GM12878 (cell line): ENCODE measurements at regions not wholly inside any gene's neighbourhood (a gene's known extent, or its start where the extent isn't known, plus 50 kb on each side); places are given as distances from the start of the nearest gene placed in this dataset.

ENCODE experiments used
- ATAC-seq: fragments of 200-7000 bp; cut with Tn5 transposase; 3 replicates; pipeline ENCODE4 v1.9.1; 2020; ENCODE audit warnings: mild to moderate bottlenecking, moderate library complexity
- BruUV-seq: library from RNA; stranded (reverse); fragments of 400-500 nt; replicated peaks from 2 replicates; lab custom pipeline; 2021; lab: Mats Ljungman, UMichigan
- CTCF ChIA-PET: fragments of 300-600 bp; sonication (Branson Sonifier 250); formaldehyde crosslinking; extraction: SDS; loops from one replicate; lab custom pipeline; 2021; ENCODE audit warnings: inconsistent platforms; lab: Yijun Ruan, JAX
- POLR2A ChIA-PET: fragments of 350-600 bp; formaldehyde crosslinking; extraction: SDS; loops from one replicate; lab custom pipeline; 2021; ENCODE audit warnings: inconsistent platforms; lab: Charles Lee
- RAD21 ChIA-PET: fragments of 300-600 bp; sonication (Branson Sonifier 250); formaldehyde crosslinking; loops from one replicate; lab custom pipeline; 2023; ENCODE audit warnings: antibody characterized with exemption; ENCODE audit not compliant: unreplicated experiment; lab: Charles Lee
- SMC1A ChIA-PET: fragments of 300-600 bp; sonication (Branson Sonifier 250); formaldehyde crosslinking; loops from one replicate; lab custom pipeline; 2023; ENCODE audit not compliant: unreplicated experiment, uncharacterized antibody; lab: Charles Lee
- DNase-seq: peaks from one replicate; pipeline ENCODE4 v3.0.0-alpha.2; 2011; ENCODE audit warnings: low read depth, low spot score
- FAIRE-seq: peaks from 3 replicates; lab custom pipeline; 2011; peaks lifted over from hg19 to GRCh38; lab: Jason Lieb, UNC
- H2AFZ ChIP-seq: 2 replicates; pipeline ENCODE4 v1.6.0; 2011; ENCODE audit warnings: low read depth, low read length, control low read depth; ENCODE audit not compliant: control insufficient read depth
- H3K27ac ChIP-seq: 2 replicates; pipeline ENCODE4 v1.5.1; 2011; ENCODE audit warnings: control low read depth; ENCODE audit not compliant: control insufficient read depth, insufficient read depth
- H3K27me3 ChIP-seq, 2 experiments: replicated peaks in 1 of 2; 2 replicates each; pipeline versions ENCODE4 v1.6.0 to v1.6.1; 2011; ENCODE audit warnings: low read length in 1 of 2; ENCODE audit not compliant: control insufficient read depth in 2 of 2, insufficient read depth in 2 of 2
- H3K36me3 ChIP-seq, 2 experiments: 2 replicates each; pipeline ENCODE4 v1.5.1; 2011; ENCODE audit warnings: low read length in 1 of 2; ENCODE audit not compliant: control insufficient read depth in 2 of 2, insufficient read depth in 2 of 2
- H3K4me1 ChIP-seq: 2 replicates; pipeline ENCODE4 v1.6.1; 2011; ENCODE audit warnings: mild to moderate bottlenecking, low read length, moderate library complexity, mixed read lengths; ENCODE audit not compliant: control insufficient read depth, insufficient read depth
- H3K4me2 ChIP-seq: 2 replicates; pipeline ENCODE4 v1.6.0; 2011; ENCODE audit warnings: control low read depth; ENCODE audit not compliant: control insufficient read depth, insufficient read depth
- H3K4me3 ChIP-seq: fragments of 200-600 bp; sonication (generic); 2 replicates; pipeline ENCODE4 v1.5.1; 2016
- H3K79me2 ChIP-seq: 2 replicates; pipeline ENCODE4 v1.6.0; 2011; ENCODE audit warnings: low read length; ENCODE audit not compliant: control insufficient read depth, insufficient read depth
- H3K9ac ChIP-seq: 2 replicates; pipeline ENCODE4 v1.8.0; 2011; ENCODE audit warnings: low read length, control low read depth, mixed read lengths; ENCODE audit not compliant: control insufficient read depth, insufficient read depth
- H3K9me3 ChIP-seq: replicated peaks from 3 replicates; pipeline ENCODE4 v1.5.1; 2011; ENCODE audit warnings: mild to moderate bottlenecking, low read length; ENCODE audit not compliant: control insufficient read depth, insufficient read depth
- H4K20me1 ChIP-seq: 2 replicates; pipeline ENCODE4 v1.6.0; 2011; ENCODE audit not compliant: control insufficient read depth, insufficient read depth
- CBX5 ChIP-seq: sonication (generic); IDR thresholded peaks from 2 replicates; pipeline ENCODE4 v1.6.1; 2016; ENCODE audit warnings: low read depth, moderate library complexity, mild to moderate bottlenecking, inconsistent platforms
- CEBPB ChIP-seq, 2 experiments: fragments of 150-350 bp in 1 of 2; IDR thresholded peaks; 2 replicates each; pipeline ENCODE4 v1.6.1; 2012 to 2014; ENCODE audit warnings: low read depth in 2 of 2, low read length in 2 of 2, borderline replicate concordance in 1 of 2, inconsistent platforms in 1 of 2
- CREM ChIP-seq: IDR thresholded peaks from 2 replicates; pipeline ENCODE4 v1.6.1; 2014; ENCODE audit warnings: antibody characterized with exemption, low read depth
- ETV6 ChIP-seq, 2 experiments: fragments of 450-650 bp in 1 of 2; IDR thresholded peaks in 1 of 2; conservative IDR thresholded peaks in 1 of 2; 2 replicates each; pipeline ENCODE4 v1.6.1; 2014; ENCODE audit warnings: antibody characterized with exemption in 1 of 2, borderline replicate concordance in 1 of 2, low read depth in 1 of 2, mild to moderate bottlenecking in 1 of 2, moderate library complexity in 1 of 2
- EZH2 ChIP-seq: IDR thresholded peaks from 2 replicates; pipeline ENCODE4 v1.6.1; 2012; ENCODE audit warnings: low read depth, mild to moderate bottlenecking, control low read depth, inconsistent platforms, low read length, borderline replicate concordance; ENCODE audit not compliant: control insufficient read depth
- GATAD2B ChIP-seq: fragments of 450-650 bp; conservative IDR thresholded peaks from 2 replicates; pipeline ENCODE4 v1.6.1; 2017; ENCODE audit warnings: low read depth, mild to moderate bottlenecking, moderate library complexity
- KAT2A ChIP-seq: conservative IDR thresholded peaks from 2 replicates; pipeline ENCODE4 v1.6.1; 2011; ENCODE audit warnings: low read depth, low read length; ENCODE audit not compliant: control insufficient read depth
- LARP7 ChIP-seq: fragments of 450-650 bp; IDR thresholded peaks from 2 replicates; pipeline ENCODE4 v1.6.1; 2017; ENCODE audit warnings: mild to moderate bottlenecking
- NFXL1 ChIP-seq: fragments of 450-650 bp; IDR thresholded peaks from 2 replicates; pipeline ENCODE4 v1.6.1; 2017; ENCODE audit warnings: antibody characterized with exemption, mild to moderate bottlenecking, borderline replicate concordance
- POLR2A ChIP-seq: IDR thresholded peaks from 2 replicates; pipeline ENCODE4 v1.6.1; 2011; ENCODE audit warnings: low read depth, mild to moderate bottlenecking, low read length
- RAD21 ChIP-seq: IDR thresholded peaks from 2 replicates; pipeline ENCODE4 v1.6.1; 2011; ENCODE audit warnings: mild to moderate bottlenecking, low read depth, low read length, moderate library complexity; ENCODE audit not compliant: insufficient read depth
- RFX5 ChIP-seq: IDR thresholded peaks from 2 replicates; pipeline ENCODE4 v1.6.1; 2011; ENCODE audit warnings: low read depth, low read length, improper control_type of control experiment
- SKIL ChIP-seq: fragments of 450-650 bp; IDR thresholded peaks from 2 replicates; pipeline ENCODE4 v1.6.1; 2017; ENCODE audit warnings: mild to moderate bottlenecking, low read depth, inconsistent platforms; ENCODE audit not compliant: poor library complexity, severe bottlenecking
- SP1 ChIP-seq: IDR thresholded peaks from one replicate; pipeline ENCODE4 v1.6.1; 2011; ENCODE audit warnings: low read depth, low read length
- in situ Hi-C: fragments of 300-500 bp; cut with MboI; formaldehyde crosslinking; loops from 9 replicates; pipeline ENCODE4 v1.14.3; 2018; ENCODE audit warnings: mixed read lengths
- intact Hi-C: fragments of 100-400 bp; cut with micrococcal nuclease; formaldehyde crosslinking; loops from one replicate; pipeline ENCODE4 v1.14.2; 2022; ENCODE audit not compliant: unreplicated experiment

GRCh38 chr14:85471156-85471555 is 58.8 kb upstream of the FLRT2 start:
- Histone ChIP-seq H2AFZ (no peak overlapping the region), H3K4me2 (no peak overlapping the region), H3K4me1 (no peaks in the 10 kb centered on the region), H3K9me3 (no peaks in the 10 kb centered on the region), H3K9ac (no peak overlapping the region), H3K79me2 (no peaks in the 10 kb centered on the region), H4K20me1 (no peaks in the 10 kb centered on the region), H3K27ac (no peak overlapping the region), H3K27me3 (no peaks in the 10 kb centered on the region), H3K36me3 (no peaks in the 10 kb centered on the region), H3K4me3 (no peak overlapping the region)
- ChIA-PET POLR2A (no interaction called here), RAD21 (no interaction called here), SMC1A (no interaction called here), CTCF (no interaction called here)
- in situ Hi-C loops = no loop called here
- DNase-seq (no peak), ATAC-seq (no peak), FAIRE-seq (no peak)
- intact Hi-C loops = no loop called here
- no TSS peak for BruUV-seq
- no peak for TF ChIP-seq SKIL
- no peak for TF ChIP-seq POLR2A
- no peak for TF ChIP-seq RAD21
- TF ChIP-seq EZH2 = no peak
- no peak for TF ChIP-seq NFXL1
- TF ChIP-seq ETV6 (conservative IDR thresholded peaks at IDR 0.05 in 1 of 2, IDR thresholded peaks at IDR 0.05 in 1 of 2; ENCODE audit: borderline replicate concordance in 1 of 2, low read depth in 1 of 2) = no peak
- no peak for TF ChIP-seq CBX5
- no peak for TF ChIP-seq CREM
- no peak for TF ChIP-seq GATAD2B
- no peak for TF ChIP-seq RFX5
- TF ChIP-seq CEBPB (IDR thresholded peaks at IDR 0.05; ENCODE audit: borderline replicate concordance in 1 of 2, low read depth in 2 of 2, low read length in 2 of 2) = no peak
- TF ChIP-seq KAT2A = no peak
- no peak for TF ChIP-seq SP1
- TF ChIP-seq LARP7 = no peak
